ENCODE measurements at regions not wholly inside any gene's neighbourhood (a gene's known extent, or its start where the extent isn't known, plus 50 kb on each side); places are given as distances from the start of the nearest gene placed in this dataset.

DNA sequence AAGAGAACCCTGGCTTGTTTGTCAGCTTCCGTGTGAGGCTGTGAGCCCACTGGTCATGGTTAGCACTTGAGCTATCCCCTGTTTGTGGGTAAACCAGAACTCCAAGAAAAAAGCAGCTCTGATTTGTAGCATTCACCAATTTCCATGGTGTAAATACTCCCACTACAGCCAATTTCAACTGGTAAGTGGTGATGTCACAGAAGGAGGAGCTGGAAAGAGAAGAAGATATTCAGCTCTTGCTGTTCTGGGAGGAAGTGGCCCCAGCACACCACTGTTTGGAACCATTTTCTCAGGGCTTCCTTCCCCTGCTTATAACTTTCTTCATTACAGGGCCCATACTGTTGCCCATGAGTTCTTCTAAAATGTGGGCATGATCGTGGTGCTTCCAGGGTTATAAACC lies 500.1 kb upstream of the ZMIZ1 start:
- DNase-seq: no peak

DNA sequence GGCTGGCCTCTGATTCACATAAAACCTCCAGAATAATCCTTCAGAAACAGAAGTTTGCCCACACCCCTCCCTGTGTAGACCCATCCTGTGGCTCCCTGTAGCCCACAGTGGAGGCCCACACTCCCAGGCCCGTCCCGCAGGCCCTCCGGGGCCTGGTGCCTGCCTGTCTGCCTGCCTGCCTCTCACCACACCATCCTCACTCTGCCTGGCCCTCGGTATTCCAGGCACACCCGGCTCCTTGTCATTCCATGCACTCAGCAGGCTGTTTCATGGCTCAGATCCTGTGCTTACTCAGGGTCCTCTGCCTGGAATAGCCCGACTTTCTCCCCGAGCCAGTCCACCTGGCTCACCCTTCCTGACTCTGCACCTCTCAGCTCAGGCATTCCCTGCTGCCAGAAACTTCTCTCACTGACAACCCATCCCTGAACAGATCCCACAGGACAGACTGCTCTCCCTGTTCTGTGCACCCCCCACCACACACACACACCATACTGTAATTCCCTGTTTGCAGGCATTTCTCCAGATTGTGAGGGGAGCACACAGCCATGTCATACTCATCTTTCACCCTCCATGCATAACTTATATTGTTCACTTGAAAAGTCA lies 498.0 kb upstream of the ZMIZ1 start:
- peak; percentile 30 for DNase-seq

DNA sequence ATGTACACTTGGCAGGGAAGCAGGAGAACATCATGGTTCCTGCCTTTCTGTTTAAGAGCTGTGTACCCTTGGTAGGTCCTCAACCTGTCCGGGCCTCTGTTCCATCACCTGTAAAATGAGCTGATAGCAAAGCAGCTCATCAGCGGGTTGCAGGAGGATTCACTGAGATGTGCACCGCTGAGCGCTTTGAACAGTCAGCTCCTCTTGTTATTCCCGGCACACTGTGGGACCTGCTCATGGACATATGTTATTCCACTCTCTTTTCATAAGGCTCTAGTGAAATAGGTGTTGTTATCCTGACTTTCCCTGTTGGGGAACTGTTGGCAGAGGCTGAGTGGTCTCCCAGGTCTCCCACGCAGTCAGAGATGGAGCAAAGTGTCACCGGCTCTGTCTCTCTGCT lies 497.5 kb upstream of the ZMIZ1 start:
- DNase-seq: no peak

DNA sequence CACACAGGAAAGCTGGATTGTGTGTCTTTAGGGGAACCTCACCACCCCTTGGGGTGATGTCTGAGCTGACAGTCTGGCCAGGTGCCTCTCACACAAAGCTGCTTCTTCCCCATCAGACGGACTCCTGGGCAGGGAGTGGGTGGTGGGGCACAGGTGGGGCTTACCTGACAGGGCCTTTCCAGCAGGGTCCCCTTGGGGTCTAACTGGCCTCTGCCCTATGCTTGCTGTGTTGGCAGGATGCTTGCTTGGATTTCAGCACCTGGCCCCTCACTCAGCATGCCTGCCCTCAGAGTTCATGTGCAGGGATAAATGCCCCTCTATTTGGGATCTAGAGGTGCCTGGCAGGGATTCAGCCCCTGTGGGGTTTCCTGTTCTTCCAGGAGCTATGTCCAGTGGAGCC lies 496.9 kb upstream of the ZMIZ1 start:
- no peak for DNase-seq

DNA sequence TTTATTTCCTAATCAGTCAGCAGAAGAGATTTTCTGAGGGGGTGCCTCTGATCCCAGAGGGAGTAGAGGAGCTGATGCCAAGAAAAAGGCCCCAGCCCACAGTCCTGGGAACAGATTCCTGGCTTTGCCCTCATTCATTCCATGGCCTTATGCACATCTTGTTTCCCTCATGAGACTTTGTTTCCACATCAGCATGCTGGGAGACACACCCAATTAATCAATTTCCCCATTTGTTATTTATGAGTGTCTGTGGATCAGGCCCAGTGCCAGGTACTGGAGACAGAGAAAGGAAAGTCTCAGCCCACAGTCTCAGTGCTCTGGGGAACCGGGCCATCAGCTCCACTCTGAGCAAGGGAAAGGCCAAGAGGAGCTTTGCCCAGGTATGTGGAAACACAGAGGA lies 496.2 kb upstream of the ZMIZ1 start:
- no peak for DNase-seq

DNA sequence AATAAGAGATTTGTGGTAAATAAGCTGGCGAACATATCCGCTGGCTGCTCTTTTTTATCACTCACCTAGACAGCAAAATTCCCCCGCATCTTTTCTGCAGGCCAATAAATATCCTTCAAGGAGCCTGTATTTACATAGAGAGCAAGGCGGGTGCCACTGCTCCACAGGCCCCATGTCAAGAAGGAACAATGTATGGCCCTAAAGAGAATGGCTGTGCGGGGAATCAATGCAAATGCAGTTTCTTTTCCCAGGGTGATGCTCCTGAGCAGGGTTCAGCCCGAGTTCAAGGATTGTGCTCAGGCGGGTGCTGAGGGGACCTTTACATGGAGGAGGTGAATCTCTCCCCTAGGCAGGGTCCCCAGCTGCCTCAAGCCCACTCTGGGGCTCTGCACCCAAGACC lies 494.2 kb upstream of the ZMIZ1 start:
- DNase-seq: no peak

DNA sequence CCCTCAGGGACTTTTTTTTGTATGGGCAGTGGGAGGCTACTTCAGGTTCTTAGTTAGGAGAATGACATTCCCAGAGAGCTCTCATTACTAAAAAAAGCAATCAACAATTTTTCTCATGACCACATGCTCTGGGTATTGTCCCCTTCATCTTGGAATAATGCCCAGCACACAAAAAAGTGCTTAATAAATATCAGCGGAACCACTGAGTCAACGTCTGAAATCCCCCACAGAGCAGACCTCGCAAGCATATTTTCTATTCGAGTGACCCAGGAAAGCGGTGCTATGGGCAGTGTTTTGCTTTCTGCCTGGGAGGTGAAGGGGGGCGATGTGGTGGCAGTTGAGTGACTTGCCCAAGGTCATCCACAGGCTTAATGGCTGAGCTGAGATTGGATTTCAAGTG lies 493.4 kb upstream of the ZMIZ1 start:
- no peak for DNase-seq

DNA sequence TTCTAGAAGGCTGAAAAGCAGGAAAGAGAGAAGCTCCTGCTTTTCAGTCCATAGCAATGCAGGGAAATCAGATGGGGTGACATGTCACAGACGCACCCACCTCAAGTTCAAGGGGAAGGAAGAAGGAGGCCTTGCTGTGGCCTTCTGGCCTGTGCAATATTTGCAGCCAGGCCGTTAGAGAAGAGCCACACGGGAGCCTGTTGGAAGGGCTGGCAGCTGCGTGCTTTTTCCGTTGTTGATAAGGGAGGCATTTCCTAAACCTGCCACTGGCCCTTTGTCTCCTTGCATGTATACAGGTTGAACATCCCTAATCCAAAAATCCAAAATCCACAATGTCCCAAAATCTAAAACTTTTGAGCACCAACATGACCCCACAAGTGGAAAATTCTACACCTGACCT lies 492.5 kb upstream of the ZMIZ1 start:
- DNase-seq: no peak

DNA sequence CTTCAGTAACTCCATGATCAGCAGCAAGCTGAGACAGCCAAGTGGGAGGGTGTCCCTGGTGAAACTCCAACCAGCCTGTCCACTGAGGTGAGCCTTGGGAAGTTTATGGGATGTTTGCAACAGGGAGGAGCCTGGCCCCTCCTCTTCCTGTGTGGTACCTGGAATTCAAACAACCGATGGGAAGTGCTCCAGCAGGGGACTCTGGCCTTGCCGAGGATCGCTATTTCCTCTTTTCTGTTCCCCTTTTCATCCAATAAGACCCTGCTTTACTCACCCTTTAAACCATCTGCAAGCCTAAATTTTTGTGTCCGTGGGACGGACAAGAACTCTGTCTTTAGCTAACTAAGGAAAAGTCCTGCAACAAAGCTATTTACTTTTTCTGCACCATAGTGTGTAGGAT lies 491.1 kb upstream of the ZMIZ1 start:
- no peak for DNase-seq

DNA sequence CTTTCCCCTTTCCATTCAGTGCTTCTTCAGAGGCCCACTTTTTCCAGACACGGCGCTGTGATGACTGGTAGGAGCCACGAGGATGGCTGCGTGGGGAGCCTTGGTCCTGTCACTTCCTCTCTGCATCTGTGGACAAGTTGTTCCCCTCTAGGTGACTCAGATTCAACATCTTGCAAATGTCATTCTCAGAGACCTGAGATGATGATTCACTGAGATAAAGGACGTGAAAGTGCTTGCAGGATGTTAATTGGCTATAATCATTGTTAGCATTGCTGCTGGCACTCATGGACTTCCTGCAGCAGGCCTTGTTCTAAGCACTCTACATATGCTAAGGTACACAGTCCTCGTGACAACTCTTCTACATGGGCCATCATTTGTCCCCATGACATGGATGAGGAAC lies 489.8 kb upstream of the ZMIZ1 start:
- no peak for DNase-seq

DNA sequence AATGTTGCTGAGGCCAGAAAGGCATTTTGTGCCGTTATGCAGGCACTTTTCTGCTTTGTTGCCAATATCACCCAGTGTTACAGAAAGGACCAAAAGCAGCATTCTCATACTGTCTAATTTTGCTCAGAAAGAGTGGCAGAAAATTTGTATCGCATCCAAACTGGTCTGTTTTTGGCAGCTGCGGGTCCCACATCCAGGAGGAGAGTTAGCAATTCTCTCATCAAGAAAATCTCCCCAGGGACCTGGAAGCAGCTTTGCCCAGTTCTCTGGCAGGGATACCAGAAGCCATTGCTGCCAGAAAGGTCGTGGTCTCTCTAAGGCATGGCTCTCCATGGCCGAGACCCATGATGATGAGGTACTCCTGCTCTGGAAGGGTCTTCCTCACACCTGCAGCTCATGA lies 489.2 kb upstream of the ZMIZ1 start:
- no peak for DNase-seq

DNA sequence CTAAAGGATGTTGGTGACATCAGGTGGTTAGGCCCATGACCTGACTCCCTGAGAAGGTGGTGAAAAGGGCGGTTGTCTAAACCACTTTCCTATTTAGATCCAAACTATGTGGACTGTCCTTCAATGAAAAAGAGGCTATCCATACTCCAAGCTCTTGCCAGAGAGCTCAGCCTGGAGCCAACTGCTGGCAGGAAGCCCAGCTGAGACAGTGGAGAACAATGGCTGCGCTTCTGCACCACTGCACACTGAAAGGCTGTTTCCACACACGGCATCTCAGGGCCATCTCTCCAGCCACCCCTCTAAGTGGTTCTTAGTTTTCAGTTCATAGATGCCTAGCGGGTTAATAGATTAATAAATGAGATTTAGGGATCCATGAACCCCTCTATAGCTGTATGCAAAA lies 488.8 kb upstream of the ZMIZ1 start:
- DNase-seq: no peak

DNA sequence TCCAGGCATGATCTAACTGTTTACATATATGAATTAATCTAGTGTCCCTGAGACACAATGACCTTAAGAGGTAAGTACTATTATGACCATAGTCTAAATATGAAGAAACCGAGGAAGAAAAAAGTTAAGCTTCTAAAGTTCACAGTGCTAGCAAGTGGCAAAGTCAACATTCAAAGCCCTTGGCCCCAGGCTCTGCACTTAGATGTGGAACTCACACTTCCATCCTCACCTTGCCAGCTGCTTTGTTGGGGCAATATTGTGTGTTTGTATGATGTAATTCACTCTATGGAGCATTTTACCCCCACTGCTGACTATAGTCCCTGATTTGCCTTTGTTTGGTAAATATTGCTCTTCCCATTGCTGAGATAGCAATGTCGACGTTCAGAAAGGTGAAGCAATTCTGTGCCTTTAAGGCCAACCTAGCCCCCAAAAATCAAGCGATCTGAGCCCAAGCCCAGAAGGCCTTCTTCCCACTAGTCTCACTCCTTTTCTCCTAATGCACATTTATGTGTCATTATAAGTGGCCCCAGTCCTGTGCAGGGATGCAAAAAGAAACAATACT lies 487.6 kb upstream of the ZMIZ1 start:
- DNase-seq: no peak

DNA sequence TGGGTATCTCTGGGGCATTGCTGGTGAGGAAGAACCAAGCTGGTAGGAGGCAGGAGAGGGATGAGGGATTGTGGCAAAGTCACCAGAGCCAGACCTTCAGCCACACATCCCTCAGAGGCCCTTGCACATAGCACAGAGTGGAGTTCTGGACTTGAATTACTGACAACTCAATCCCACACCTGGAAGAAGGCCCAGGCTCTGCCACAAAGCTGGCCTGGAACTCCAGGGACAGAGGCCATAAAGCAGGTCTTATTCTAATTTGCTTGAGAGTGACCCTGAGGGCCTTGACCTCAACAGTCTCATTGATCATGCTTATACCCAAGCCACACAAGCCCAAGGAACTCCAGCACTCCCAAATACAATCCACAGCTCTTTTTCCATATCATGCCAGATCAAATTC lies 486.2 kb upstream of the ZMIZ1 start:
- no peak for DNase-seq

DNA sequence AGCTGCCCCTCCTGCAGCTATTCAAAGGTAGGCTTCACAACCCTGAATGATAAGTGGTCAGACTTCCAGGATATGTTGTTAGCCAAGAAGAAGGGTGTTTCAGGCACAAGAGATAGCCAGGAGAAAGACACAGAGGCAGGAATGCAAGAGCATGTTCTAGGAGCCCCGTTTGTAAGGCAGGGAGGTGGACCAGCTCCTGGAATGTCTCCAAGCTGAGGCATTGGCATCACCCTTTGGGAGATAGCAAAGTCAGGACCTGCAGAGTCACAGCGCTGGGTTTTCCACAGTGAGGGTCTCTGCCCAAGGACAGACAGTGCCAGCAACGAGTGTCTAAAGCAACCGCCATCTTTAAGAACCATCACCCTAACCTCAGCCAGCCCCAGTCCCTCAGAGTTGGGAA lies 484.5 kb upstream of the ZMIZ1 start:
- DNase-seq: no peak

DNA sequence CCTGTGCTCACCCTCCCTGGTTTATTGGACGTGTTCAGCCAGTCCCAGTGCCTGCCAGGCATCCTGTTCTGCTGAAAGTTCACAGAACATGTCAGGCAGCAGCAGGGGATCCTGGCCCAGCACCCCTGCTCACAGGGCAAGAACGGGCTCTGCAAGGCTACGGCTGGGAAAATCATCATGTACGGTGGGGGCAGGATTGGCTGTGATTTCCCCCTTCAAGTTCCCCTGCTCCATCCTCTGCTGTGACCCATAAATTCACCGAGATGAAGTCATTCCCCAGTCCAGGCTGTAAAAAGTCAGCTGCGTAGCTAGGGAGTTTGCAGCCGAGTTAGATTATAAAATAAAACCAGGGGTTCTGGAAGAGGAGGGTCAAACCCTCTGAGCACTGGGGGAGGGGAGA lies 484.1 kb upstream of the ZMIZ1 start:
- peak; percentile 51 for DNase-seq

DNA sequence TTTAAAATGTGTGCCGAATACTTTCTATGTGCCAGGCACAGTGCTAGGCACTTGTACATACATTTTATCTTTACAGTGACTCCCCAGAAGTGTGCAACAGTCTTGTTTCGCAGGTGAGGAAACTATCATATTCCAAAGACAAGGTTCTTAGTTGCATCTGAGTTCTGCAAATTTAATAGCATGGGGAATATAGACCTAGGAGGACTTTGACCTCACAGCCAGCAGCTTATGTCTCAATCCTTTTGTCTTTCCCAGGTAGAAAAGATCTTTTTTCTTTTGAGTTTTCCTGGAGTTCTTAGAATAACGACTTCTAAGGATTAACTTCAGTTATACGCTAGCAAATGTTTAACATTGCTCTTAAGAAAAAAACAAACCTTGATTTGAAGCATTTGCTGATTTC lies 482.8 kb upstream of the ZMIZ1 start:
- DNase-seq: no peak

DNA sequence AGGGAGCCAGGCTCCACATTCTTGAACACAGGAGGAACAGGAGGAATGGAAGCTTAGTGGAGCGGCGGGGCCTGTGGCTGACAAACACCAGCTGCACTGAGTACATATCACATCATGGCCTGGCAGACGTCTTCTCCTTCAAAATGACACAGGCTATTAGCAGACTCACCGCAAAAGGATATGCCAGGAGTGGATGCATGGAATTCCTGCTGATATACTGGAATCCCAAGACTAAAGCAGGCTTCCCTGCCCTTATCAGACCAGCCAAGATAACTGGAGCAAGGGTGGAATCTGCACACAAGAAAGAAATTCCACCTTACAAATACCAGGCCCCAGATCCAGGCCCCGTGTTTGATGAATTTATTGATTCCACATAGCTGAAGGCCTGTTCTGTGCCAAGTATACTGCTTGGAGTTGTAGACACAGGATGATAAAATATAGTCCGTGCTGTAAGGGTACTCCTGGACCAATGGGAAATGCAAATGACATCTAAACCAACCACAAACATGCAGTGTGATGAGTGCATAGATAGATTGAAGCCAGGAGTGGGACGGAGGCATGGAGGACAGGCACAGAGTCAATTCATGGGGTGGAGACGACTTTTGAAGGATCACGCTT lies 480.5 kb upstream of the ZMIZ1 start:
- DNase-seq: no peak

DNA sequence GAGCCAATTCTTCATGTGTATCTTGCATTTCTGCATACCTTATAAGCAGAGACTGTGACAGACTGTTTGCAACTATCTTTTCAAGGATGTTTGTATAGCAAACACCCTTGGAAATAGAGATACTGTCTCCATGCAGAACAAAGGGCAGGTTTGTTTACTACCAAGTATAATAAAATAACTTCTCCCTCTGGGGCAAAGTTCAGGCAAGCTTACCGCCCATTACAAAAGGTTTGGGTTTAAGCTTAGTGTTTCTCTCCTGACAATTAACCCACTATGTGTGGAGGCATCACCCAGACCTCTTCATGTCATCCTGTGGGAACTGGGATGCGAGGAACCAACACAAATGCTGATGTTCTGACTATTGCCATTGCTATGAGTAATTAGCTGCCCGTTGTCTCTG lies 479.1 kb upstream of the ZMIZ1 start:
- DNase-seq: no peak

DNA sequence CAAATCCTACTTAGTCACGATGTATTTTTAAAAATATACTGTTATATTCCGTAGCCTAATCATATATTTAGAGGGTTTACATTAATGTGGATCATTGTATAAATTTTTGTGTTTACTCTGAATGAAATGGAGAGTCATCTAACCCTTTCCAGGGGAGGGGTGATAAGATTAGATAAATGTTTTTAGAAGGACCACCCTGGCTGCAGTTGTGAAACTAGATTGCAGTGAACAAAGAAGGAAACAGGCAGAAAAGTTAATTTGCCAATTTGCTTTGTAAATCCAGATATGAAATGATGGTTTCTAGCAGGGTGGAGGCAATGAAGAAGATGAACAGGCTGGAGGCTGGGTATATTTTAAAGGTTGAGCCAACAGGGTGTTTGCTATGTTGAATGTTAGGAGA lies 477.7 kb upstream of the ZMIZ1 start:
- no peak for DNase-seq

DNA sequence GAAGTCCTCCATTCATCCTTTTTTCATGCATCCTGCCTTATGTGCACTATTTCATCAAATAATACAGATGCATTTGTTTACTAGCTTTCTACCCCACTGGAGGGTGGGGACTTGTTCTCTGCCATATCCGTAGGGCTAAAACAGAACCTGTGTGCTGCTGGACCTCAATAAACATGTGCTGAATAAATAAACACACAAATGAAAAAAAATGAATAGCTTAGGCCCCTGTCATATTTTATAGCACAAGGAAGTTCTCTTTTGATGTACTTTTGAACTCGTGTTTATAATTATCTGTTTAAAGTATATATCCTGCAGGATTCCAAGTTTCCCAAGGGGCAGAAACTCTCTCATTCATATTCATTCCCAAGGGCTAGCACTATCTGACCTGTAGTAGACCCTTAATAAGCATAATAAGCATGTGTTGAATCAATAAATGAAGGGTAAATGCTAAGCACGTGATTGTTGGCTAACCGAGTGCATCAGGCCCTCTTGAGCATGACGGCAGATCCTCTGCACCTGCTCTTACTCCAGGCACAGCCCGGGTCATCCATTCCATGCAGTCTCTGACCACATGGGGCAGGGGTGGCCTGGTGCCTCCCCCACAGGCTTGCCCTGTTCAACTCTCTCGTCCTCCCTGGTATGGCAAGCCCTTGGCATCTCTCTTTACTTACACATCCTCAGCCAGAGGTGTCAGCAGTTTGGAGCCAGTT lies 474.1 kb upstream of the ZMIZ1 start:
- no peak for DNase-seq

DNA sequence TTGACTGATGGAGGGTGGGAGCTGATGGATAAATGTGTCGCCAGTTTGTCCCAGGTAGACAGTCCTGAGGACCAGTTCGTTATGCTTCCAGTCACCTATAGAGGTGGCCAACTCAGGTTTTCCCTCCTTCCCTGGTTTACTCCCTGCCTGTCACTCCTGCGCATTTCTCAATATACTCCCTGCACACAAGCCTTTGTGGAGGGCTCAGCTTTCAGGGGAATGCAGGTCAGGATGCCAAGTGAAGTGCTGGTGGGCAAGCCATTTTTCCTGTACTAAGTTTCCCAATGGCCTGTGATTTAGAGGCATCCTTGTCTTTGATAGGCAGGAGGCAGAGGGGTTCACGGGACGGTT lies 473.5 kb upstream of the ZMIZ1 start:
- DNase-seq: no peak

DNA sequence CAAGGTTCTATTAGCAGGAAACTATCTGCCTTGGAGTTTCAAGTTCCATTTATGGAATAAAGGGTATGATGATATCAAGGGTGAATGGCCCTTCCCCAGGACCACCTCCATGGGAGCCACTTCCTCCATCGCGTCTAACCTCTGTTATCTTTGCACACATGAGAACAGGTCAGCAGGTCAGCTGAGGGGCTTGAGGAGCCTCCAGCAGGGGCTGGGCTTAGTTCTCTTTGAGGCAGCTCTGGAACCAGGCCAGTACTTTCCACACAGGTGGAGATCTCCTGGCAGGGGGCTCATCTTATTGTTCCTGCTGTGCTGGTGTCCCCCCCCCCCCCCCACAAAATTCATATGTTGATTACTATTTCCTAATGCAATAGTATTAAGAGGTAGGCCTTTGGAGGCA lies 472.2 kb upstream of the ZMIZ1 start:
- DNase-seq: no peak
